ENCODE measurements at regions not wholly inside any gene's neighbourhood (a gene's known extent, or its start where the extent isn't known, plus 50 kb on each side); places are given as distances from the start of the nearest gene placed in this dataset.
"Not testable (repeated sequence)": the region's sequence is repeated elsewhere in the genome, so short reads cannot be mapped to it uniquely, and the experiment has no call there.

DNA sequence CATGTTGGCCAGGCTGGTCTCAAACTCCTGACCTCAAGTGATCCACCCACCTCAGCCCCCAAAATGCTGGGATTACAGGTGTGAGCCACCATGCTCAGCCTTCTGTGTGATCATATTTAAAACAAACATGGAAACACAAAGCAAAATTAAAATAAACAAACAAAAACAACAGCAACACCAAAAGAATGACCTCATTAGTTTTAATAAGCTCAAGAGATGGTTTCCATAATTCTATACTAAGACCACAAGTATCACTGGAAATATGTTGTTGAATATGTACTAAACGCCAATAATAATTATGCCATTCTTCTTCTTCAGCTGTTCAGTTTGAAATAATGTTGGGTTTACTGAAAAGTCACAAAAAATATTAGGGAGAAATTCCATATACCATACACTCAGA is 526.4 kb downstream of the LRRIQ3 start:
- H3K9me3 Mint-ChIP-seq (ENCODE audit: low read depth) = no peaks in the 10 kb centered on the region
- H3K4me1 Mint-ChIP-seq (ENCODE audit: low read depth) = no peaks in the 10 kb centered on the region
- DNase-seq (ENCODE audit: low spot score, unreplicated experiment) = no peak
- TF ChIP-seq, protein P1, sequence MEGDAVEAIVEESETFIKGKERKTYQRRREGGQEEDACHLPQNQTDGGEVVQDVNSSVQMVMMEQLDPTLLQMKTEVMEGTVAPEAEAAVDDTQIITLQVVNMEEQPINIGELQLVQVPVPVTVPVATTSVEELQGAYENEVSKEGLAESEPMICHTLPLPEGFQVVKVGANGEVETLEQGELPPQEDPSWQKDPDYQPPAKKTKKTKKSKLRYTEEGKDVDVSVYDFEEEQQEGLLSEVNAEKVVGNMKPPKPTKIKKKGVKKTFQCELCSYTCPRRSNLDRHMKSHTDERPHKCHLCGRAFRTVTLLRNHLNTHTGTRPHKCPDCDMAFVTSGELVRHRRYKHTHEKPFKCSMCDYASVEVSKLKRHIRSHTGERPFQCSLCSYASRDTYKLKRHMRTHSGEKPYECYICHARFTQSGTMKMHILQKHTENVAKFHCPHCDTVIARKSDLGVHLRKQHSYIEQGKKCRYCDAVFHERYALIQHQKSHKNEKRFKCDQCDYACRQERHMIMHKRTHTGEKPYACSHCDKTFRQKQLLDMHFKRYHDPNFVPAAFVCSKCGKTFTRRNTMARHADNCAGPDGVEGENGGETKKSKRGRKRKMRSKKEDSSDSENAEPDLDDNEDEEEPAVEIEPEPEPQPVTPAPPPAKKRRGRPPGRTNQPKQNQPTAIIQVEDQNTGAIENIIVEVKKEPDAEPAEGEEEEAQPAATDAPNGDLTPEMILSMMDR (IDR thresholded peaks at IDR 0.05; ENCODE audit: unreplicated experiment) = no peak
- no peaks in the 10 kb centered on the region for H3K36me3 Mint-ChIP-seq (ENCODE audit: insufficient read depth)
- no peaks in the 10 kb centered on the region for H3K27me3 Mint-ChIP-seq
- H3K27ac Mint-ChIP-seq = no peak overlapping the region
- no peak overlapping the region for H3K4me3 Mint-ChIP-seq (ENCODE audit: low read depth)

DNA sequence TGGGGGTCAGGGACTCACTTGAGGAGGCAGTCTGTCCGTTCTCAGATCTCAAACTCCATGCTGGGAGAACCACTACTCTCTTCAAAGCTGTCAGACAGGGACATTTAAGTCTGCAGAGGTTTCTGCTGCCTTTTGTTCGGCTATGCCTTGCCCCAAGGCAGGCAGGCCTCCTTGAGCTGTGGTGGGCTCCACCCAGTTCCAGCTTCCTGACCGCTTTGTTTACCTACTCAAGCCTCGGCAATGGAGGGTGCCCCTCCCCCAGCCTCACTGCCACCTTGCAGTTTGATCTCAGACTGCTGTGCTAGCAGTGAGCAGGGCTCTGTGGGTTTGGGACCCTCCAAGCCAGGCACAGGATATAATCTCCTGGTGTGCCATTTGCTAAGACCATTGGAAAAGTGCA is 530.0 kb downstream of the LRRIQ3 start:
- not testable (repeated sequence) for DNase-seq (ENCODE audit: low spot score, unreplicated experiment); H3K4me1 Mint-ChIP-seq (ENCODE audit: low read depth); H3K9me3 Mint-ChIP-seq (ENCODE audit: low read depth); H3K27ac Mint-ChIP-seq; H3K27me3 Mint-ChIP-seq; H3K36me3 Mint-ChIP-seq (ENCODE audit: insufficient read depth); H3K4me3 Mint-ChIP-seq (ENCODE audit: low read depth)

GRCh38 chr1:73662526-73662925 is 535.5 kb downstream of the LRRIQ3 start:
- Mint-ChIP-seq H3K27ac (no peak overlapping the region), H3K27me3 (no peaks in the 10 kb centered on the region), H3K4me3 (ENCODE audit: low read depth) (no peak overlapping the region), H3K9me3 (ENCODE audit: low read depth) (peaks cover 10% of the 10 kb centered on the region), H3K4me1 (ENCODE audit: low read depth) (peaks cover 3% of the 10 kb centered on the region), H3K36me3 (ENCODE audit: insufficient read depth) (peaks cover 1% of the 10 kb centered on the region)
- no peak for DNase-seq (ENCODE audit: low spot score, unreplicated experiment)
- TF ChIP-seq, protein P1 (IDR thresholded peaks at IDR 0.05; ENCODE audit: unreplicated experiment) = no peak

GRCh38 chr1:73659136-73659535 is 538.8 kb downstream of the LRRIQ3 start:
- Mint-ChIP-seq H3K4me1 (ENCODE audit: low read depth) (peaks cover 3% of the 10 kb centered on the region), H3K36me3 (ENCODE audit: insufficient read depth) (peaks cover 1% of the 10 kb centered on the region), H3K9me3 (ENCODE audit: low read depth) (peaks cover 10% of the 10 kb centered on the region), H3K4me3 (ENCODE audit: low read depth) (no peak overlapping the region), H3K27ac (no peak overlapping the region), H3K27me3 (no peaks in the 10 kb centered on the region)
- DNase-seq (ENCODE audit: low spot score, unreplicated experiment) = no peak
- TF ChIP-seq, protein P1 (IDR thresholded peaks at IDR 0.05; ENCODE audit: unreplicated experiment) = no peak

GRCh38 chr1:73654714-73655113 is 543.3 kb downstream of the LRRIQ3 start:
- no peaks in the 10 kb centered on the region for H3K36me3 Mint-ChIP-seq (ENCODE audit: insufficient read depth)
- H3K27ac Mint-ChIP-seq = no peak overlapping the region
- H3K4me1 Mint-ChIP-seq (ENCODE audit: low read depth) = peaks cover 3% of the 10 kb centered on the region
- no peaks in the 10 kb centered on the region for H3K9me3 Mint-ChIP-seq (ENCODE audit: low read depth)
- TF ChIP-seq, protein P1 (IDR thresholded peaks at IDR 0.05; ENCODE audit: unreplicated experiment) = no peak
- no peak overlapping the region for H3K4me3 Mint-ChIP-seq (ENCODE audit: low read depth)
- no peak for DNase-seq (ENCODE audit: low spot score, unreplicated experiment)
- no peaks in the 10 kb centered on the region for H3K27me3 Mint-ChIP-seq

- Mint-ChIP-seq H3K4me1 (ENCODE audit: low read depth) (no peaks in the 10 kb centered on the region), H3K4me3 (ENCODE audit: low read depth) (no peak overlapping the region), H3K27me3 (peaks cover 9% of the 10 kb centered on the region), H3K9me3 (ENCODE audit: low read depth) (no peaks in the 10 kb centered on the region), H3K27ac (no peak overlapping the region), H3K36me3 (ENCODE audit: insufficient read depth) (no peaks in the 10 kb centered on the region)
- DNase-seq (ENCODE audit: low spot score, unreplicated experiment) = no peak
- TF ChIP-seq, protein P1 (IDR thresholded peaks at IDR 0.05; ENCODE audit: unreplicated experiment) = no peak
Observed at GRCh38 chr1:73644198-73644597, 553.8 kb downstream of the LRRIQ3 start.
